Fibroblast of pulmonary artery (primary cell): ENCODE measurements at regions not wholly inside any gene's neighbourhood (a gene's known extent, or its start where the extent isn't known, plus 50 kb on each side); places are given as distances from the start of the nearest gene placed in this dataset.

Experiments used
- DNase-seq: peaks from one replicate; pipeline ENCODE4 v3.0.0-alpha.2; 2010; ENCODE audit warnings: low read depth
- H3K4me3 ChIP-seq: replicated peaks from 2 replicates; pipeline ENCODE4 v1.5.1; 2011; ENCODE audit warnings: low read depth, mild to moderate bottlenecking, control low read depth, low read length, moderate library complexity
- CTCF ChIP-seq: IDR thresholded peaks from 2 replicates; pipeline ENCODE4 v1.5.1; 2011; ENCODE audit warnings: mild to moderate bottlenecking, control low read depth, low read length, inconsistent platforms; ENCODE audit errors: missing control alignments

- TF ChIP-seq CTCF, result no peak
- no peak overlapping the region for H3K4me3 ChIP-seq
- DNase-seq, result no peak
Observed at GRCh38 chr9:11326231-11326630, 713.4 kb upstream of the PTPRD start.

- no peak overlapping the region for H3K4me3 ChIP-seq
- TF ChIP-seq CTCF, result no peak
- DNase-seq, result no peak
Observed at GRCh38 chr9:11328326-11328725, 715.5 kb upstream of the PTPRD start.

GRCh38 chr9:11335011-11335410 is 722.2 kb upstream of the PTPRD start:
- no peak for DNase-seq
- TF ChIP-seq CTCF, result no peak
- no peak overlapping the region for H3K4me3 ChIP-seq

- no peak overlapping the region for H3K4me3 ChIP-seq
- no peak for DNase-seq
Observed at GRCh38 chr9:11338130-11338529, 725.3 kb upstream of the PTPRD start.

GRCh38 chr9:11340654-11341053 is 727.9 kb upstream of the PTPRD start:
- TF ChIP-seq CTCF, result no peak
- no peak for DNase-seq
- no peak overlapping the region for H3K4me3 ChIP-seq

More at GRCh38 chr9:11338130-11338529, 725.3 kb upstream of the PTPRD start:
- TF ChIP-seq CTCF, result no peak

GRCh38 chr9:11347437-11347836 is 734.6 kb upstream of the PTPRD start:
- no peak for TF ChIP-seq CTCF
- no peak overlapping the region for H3K4me3 ChIP-seq
- DNase-seq, result no peak

- DNase-seq, result no peak
- no peak overlapping the region for H3K4me3 ChIP-seq
- no peak for TF ChIP-seq CTCF
Observed at GRCh38 chr9:11348366-11348765, 735.6 kb upstream of the PTPRD start.
